ENCODE measurements at regions not wholly inside any gene's neighbourhood (a gene's known extent, or its start where the extent isn't known, plus 50 kb on each side); places are given as distances from the start of the nearest gene placed in this dataset.

- no peak for TF ChIP-seq CTCF (IDR thresholded peaks at IDR 0.05; ENCODE audit: insufficient read depth, low read depth, low read length)
- no peak for TF ChIP-seq EZH2 (IDR thresholded peaks at IDR 0.05; ENCODE audit: insufficient read depth, low read length)
Observed at GRCh38 chr5:116359592-116359991, 215.0 kb downstream of the SEMA6A start.

Measured in astrocyte (in vitro differentiated cells and primary cell).